Esophagus squamous epithelium (tissue), 4 donors: ENCODE measurements at regions not wholly inside any gene's neighbourhood (a gene's known extent, or its start where the extent isn't known, plus 50 kb on each side); places are given as distances from the start of the nearest gene placed in this dataset.

Experiments
- POLR2A ChIP-seq, 4 donors: fragments of 450-650 bp; IDR thresholded peaks; one replicate each; pipeline ENCODE4 v1.6.1; 2017; ENCODE audit warnings: antibody characterized with exemption in 4 of 4, mild to moderate bottlenecking in 4 of 4, moderate library complexity in 3 of 4
- TF ChIP-seq, protein P1 (sequence below), 6 experiments: fragments of 450-650 bp in 4 of 6; fragments of 200-600 bp in 2 of 6; sonication (generic) in 2 of 6; IDR thresholded peaks; one replicate each; pipeline ENCODE4 v1.5.1; 2016 to 2019; ENCODE audit warnings: antibody characterized with exemption in 6 of 6, mild to moderate bottlenecking in 4 of 6, moderate library complexity in 4 of 6

DNA sequence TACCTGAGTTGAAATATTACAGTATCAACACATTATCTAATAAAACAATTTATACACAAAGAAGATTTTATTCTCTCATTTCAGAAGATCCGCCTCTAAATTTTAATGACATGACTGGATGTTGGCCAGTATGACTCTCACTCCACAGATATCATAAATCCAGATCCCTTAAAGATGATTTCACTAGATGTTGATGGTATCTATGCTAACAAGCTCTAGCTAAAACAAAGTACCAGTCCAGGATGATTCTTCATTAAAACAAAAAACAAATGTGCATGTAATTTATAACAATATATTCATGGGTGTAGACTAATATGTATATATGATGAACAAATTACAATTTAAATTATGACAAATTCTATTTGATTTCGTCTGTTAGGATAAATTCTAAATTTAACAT is 708.4 kb downstream of the SATB2 start:
- TF ChIP-seq, protein P1, sequence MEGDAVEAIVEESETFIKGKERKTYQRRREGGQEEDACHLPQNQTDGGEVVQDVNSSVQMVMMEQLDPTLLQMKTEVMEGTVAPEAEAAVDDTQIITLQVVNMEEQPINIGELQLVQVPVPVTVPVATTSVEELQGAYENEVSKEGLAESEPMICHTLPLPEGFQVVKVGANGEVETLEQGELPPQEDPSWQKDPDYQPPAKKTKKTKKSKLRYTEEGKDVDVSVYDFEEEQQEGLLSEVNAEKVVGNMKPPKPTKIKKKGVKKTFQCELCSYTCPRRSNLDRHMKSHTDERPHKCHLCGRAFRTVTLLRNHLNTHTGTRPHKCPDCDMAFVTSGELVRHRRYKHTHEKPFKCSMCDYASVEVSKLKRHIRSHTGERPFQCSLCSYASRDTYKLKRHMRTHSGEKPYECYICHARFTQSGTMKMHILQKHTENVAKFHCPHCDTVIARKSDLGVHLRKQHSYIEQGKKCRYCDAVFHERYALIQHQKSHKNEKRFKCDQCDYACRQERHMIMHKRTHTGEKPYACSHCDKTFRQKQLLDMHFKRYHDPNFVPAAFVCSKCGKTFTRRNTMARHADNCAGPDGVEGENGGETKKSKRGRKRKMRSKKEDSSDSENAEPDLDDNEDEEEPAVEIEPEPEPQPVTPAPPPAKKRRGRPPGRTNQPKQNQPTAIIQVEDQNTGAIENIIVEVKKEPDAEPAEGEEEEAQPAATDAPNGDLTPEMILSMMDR (IDR thresholded peaks at IDR 0.05), result no peak
- no peak for TF ChIP-seq POLR2A (IDR thresholded peaks at IDR 0.05)
